ENCODE measurements at regions not wholly inside any gene's neighbourhood (a gene's known extent, or its start where the extent isn't known, plus 50 kb on each side); places are given as distances from the start of the nearest gene placed in this dataset.

- Histone ChIP-seq H3K27me3 (ENCODE audit: control insufficient read depth, insufficient read depth, low read length) (no peaks in the 10 kb centered on the region), H3K4me2 (ENCODE audit: low read length) (peak overlapping the region; percentile 19), H3K4me1 (ENCODE audit: control insufficient read depth, insufficient read depth, low read length) (peaks cover 34% of the 10 kb centered on the region), H3K9me3 (replicated peaks; ENCODE audit: low read length) (no peaks in the 10 kb centered on the region), H3K9ac (ENCODE audit: low read depth, low read length) (peak overlapping the region; percentile 1), H3K36me3 (ENCODE audit: insufficient read depth, low read length) (no peaks in the 10 kb centered on the region), H3K4me3 (ENCODE audit: low read length) (no peak overlapping the region)
Observed at GRCh38 chr7:82562716-82563404, 119.3 kb upstream of the CACNA2D1 start.

- Histone ChIP-seq H3K9ac (ENCODE audit: low read depth, low read length) (no peak overlapping the region), H3K4me3 (ENCODE audit: low read length) (peak overlapping the region; percentile 54), H3K27me3 (ENCODE audit: control insufficient read depth, insufficient read depth, low read length) (no peaks in the 10 kb centered on the region)
Observed at GRCh38 chr7:82559193-82559805, 115.7 kb upstream of the CACNA2D1 start.

GRCh38 chr7:82549616-82550285 is 106.2 kb upstream of the CACNA2D1 start:
- Histone ChIP-seq H3K9ac (ENCODE audit: low read depth, low read length) (no peak overlapping the region), H3K4me1 (ENCODE audit: control insufficient read depth, insufficient read depth, low read length) (no peaks in the 10 kb centered on the region), H3K4me2 (ENCODE audit: low read length) (no peak overlapping the region), H3K9me3 (replicated peaks; ENCODE audit: low read length) (no peaks in the 10 kb centered on the region), H3K36me3 (ENCODE audit: insufficient read depth, low read length) (no peaks in the 10 kb centered on the region), H3K27me3 (ENCODE audit: control insufficient read depth, insufficient read depth, low read length) (no peaks in the 10 kb centered on the region), H3K4me3 (ENCODE audit: low read length) (no peak overlapping the region)

More at GRCh38 chr7:82559193-82559805, 115.7 kb upstream of the CACNA2D1 start:
- Histone ChIP-seq H3K4me2 (ENCODE audit: low read length) (peak overlapping the region; percentile 71), H3K36me3 (ENCODE audit: insufficient read depth, low read length) (no peaks in the 10 kb centered on the region), H3K4me1 (ENCODE audit: control insufficient read depth, insufficient read depth, low read length) (peaks cover 24% of the 10 kb centered on the region), H3K9me3 (replicated peaks; ENCODE audit: low read length) (no peaks in the 10 kb centered on the region)

- no peak overlapping the region for H3K9ac ChIP-seq (ENCODE audit: low read depth, low read length)
- no peaks in the 10 kb centered on the region for H3K9me3 ChIP-seq (replicated peaks; ENCODE audit: low read length)
- H3K27me3 ChIP-seq (ENCODE audit: control insufficient read depth, insufficient read depth, low read length) = no peaks in the 10 kb centered on the region
- H3K36me3 ChIP-seq (ENCODE audit: insufficient read depth, low read length) = no peaks in the 10 kb centered on the region
- H3K4me3 ChIP-seq (ENCODE audit: low read length) = no peak overlapping the region
- no peaks in the 10 kb centered on the region for H3K4me1 ChIP-seq (ENCODE audit: control insufficient read depth, insufficient read depth, low read length)
- H3K4me2 ChIP-seq (ENCODE audit: low read length) = no peak overlapping the region
Observed at GRCh38 chr7:82548141-82548688, 104.6 kb upstream of the CACNA2D1 start.

- no peaks in the 10 kb centered on the region for H3K9me3 ChIP-seq (replicated peaks; ENCODE audit: low read length)
- H3K4me1 ChIP-seq (ENCODE audit: control insufficient read depth, insufficient read depth, low read length) = peaks cover 11% of the 10 kb centered on the region
- no peaks in the 10 kb centered on the region for H3K27me3 ChIP-seq (ENCODE audit: control insufficient read depth, insufficient read depth, low read length)
- no peak overlapping the region for H3K4me2 ChIP-seq (ENCODE audit: low read length)
- no peak overlapping the region for H3K9ac ChIP-seq (ENCODE audit: low read depth, low read length)
- H3K36me3 ChIP-seq (ENCODE audit: insufficient read depth, low read length) = no peaks in the 10 kb centered on the region
- H3K4me3 ChIP-seq (ENCODE audit: low read length) = no peak overlapping the region
Observed at GRCh38 chr7:82542665-82543064, 99.1 kb upstream of the CACNA2D1 start.

- H3K36me3 ChIP-seq (ENCODE audit: insufficient read depth, low read length) = no peaks in the 10 kb centered on the region
- no peaks in the 10 kb centered on the region for H3K9me3 ChIP-seq (replicated peaks; ENCODE audit: low read length)
- H3K4me2 ChIP-seq (ENCODE audit: low read length) = no peak overlapping the region
- no peak overlapping the region for H3K4me3 ChIP-seq (ENCODE audit: low read length)
- no peaks in the 10 kb centered on the region for H3K27me3 ChIP-seq (ENCODE audit: control insufficient read depth, insufficient read depth, low read length)
- no peak overlapping the region for H3K9ac ChIP-seq (ENCODE audit: low read depth, low read length)
- peaks cover 11% of the 10 kb centered on the region for H3K4me1 ChIP-seq (ENCODE audit: control insufficient read depth, insufficient read depth, low read length)
Observed at GRCh38 chr7:82539969-82540368, 96.4 kb upstream of the CACNA2D1 start.

GRCh38 chr7:82534684-82535083 is 91.1 kb upstream of the CACNA2D1 start:
- Histone ChIP-seq H3K9ac (ENCODE audit: low read depth, low read length) (no peak overlapping the region), H3K27me3 (ENCODE audit: control insufficient read depth, insufficient read depth, low read length) (no peaks in the 10 kb centered on the region), H3K4me3 (ENCODE audit: low read length) (no peak overlapping the region), H3K36me3 (ENCODE audit: insufficient read depth, low read length) (no peaks in the 10 kb centered on the region), H3K4me1 (ENCODE audit: control insufficient read depth, insufficient read depth, low read length) (peaks cover 3% of the 10 kb centered on the region), H3K4me2 (ENCODE audit: low read length) (no peak overlapping the region), H3K9me3 (replicated peaks; ENCODE audit: low read length) (no peaks in the 10 kb centered on the region)

- no peak overlapping the region for H3K4me3 ChIP-seq (ENCODE audit: low read length)
- H3K4me2 ChIP-seq (ENCODE audit: low read length) = no peak overlapping the region
- H3K9ac ChIP-seq (ENCODE audit: low read depth, low read length) = no peak overlapping the region
- H3K27me3 ChIP-seq (ENCODE audit: control insufficient read depth, insufficient read depth, low read length) = no peaks in the 10 kb centered on the region
- peaks cover 12% of the 10 kb centered on the region for H3K4me1 ChIP-seq (ENCODE audit: control insufficient read depth, insufficient read depth, low read length)
- H3K36me3 ChIP-seq (ENCODE audit: insufficient read depth, low read length) = no peaks in the 10 kb centered on the region
- no peaks in the 10 kb centered on the region for H3K9me3 ChIP-seq (replicated peaks; ENCODE audit: low read length)
Observed at GRCh38 chr7:82530361-82530760, 86.8 kb upstream of the CACNA2D1 start.

- no peaks in the 10 kb centered on the region for H3K36me3 ChIP-seq (ENCODE audit: insufficient read depth, low read length)
- no peaks in the 10 kb centered on the region for H3K9me3 ChIP-seq (replicated peaks; ENCODE audit: low read length)
- no peak overlapping the region for H3K4me3 ChIP-seq (ENCODE audit: low read length)
- no peak overlapping the region for H3K9ac ChIP-seq (ENCODE audit: low read depth, low read length)
- no peak overlapping the region for H3K4me2 ChIP-seq (ENCODE audit: low read length)
- H3K27me3 ChIP-seq (ENCODE audit: control insufficient read depth, insufficient read depth, low read length) = no peaks in the 10 kb centered on the region
- H3K4me1 ChIP-seq (ENCODE audit: control insufficient read depth, insufficient read depth, low read length) = peaks cover 9% of the 10 kb centered on the region
Observed at GRCh38 chr7:82528577-82529310, 85.2 kb upstream of the CACNA2D1 start.

GRCh38 chr7:82527851-82528250 is 84.3 kb upstream of the CACNA2D1 start:
- Histone ChIP-seq H3K9ac (ENCODE audit: low read depth, low read length) (no peak overlapping the region), H3K4me3 (ENCODE audit: low read length) (no peak overlapping the region), H3K9me3 (replicated peaks; ENCODE audit: low read length) (no peaks in the 10 kb centered on the region), H3K4me1 (ENCODE audit: control insufficient read depth, insufficient read depth, low read length) (peaks cover 9% of the 10 kb centered on the region), H3K27me3 (ENCODE audit: control insufficient read depth, insufficient read depth, low read length) (no peaks in the 10 kb centered on the region), H3K36me3 (ENCODE audit: insufficient read depth, low read length) (no peaks in the 10 kb centered on the region), H3K4me2 (ENCODE audit: low read length) (no peak overlapping the region)

GRCh38 chr7:82521906-82522445 is 78.4 kb upstream of the CACNA2D1 start:
- H3K4me1 ChIP-seq (ENCODE audit: control insufficient read depth, insufficient read depth, low read length) = no peaks in the 10 kb centered on the region
- H3K4me2 ChIP-seq (ENCODE audit: low read length) = no peak overlapping the region
- no peak overlapping the region for H3K9ac ChIP-seq (ENCODE audit: low read depth, low read length)

More at GRCh38 chr7:82521906-82522445, 78.4 kb upstream of the CACNA2D1 start:
- no peaks in the 10 kb centered on the region for H3K27me3 ChIP-seq (ENCODE audit: control insufficient read depth, insufficient read depth, low read length)
- no peaks in the 10 kb centered on the region for H3K9me3 ChIP-seq (replicated peaks; ENCODE audit: low read length)
- no peak overlapping the region for H3K4me3 ChIP-seq (ENCODE audit: low read length)
- no peaks in the 10 kb centered on the region for H3K36me3 ChIP-seq (ENCODE audit: insufficient read depth, low read length)

Data from skeletal muscle satellite cell (primary cell).